Mucosa of descending colon (tissue), 3 donors: ENCODE measurements at regions not wholly inside any gene's neighbourhood (a gene's known extent, or its start where the extent isn't known, plus 50 kb on each side); places are given as distances from the start of the nearest gene placed in this dataset.

Source experiments
- ATAC-seq: fragments of 200-7000 bp; cut with Tn5 transposase; one replicate; pipeline ENCODE4 v1.9.1; 2020; ENCODE audit warnings: mild to moderate bottlenecking, moderate library complexity
- DNase-seq, 3 donors: peaks; one replicate each; pipeline ENCODE4 v3.0.0-alpha.2; 2020
- H3K36me3 ChIP-seq: fragments of 200-600 bp; one replicate; pipeline ENCODE4 v1.8.0; 2021; ENCODE audit warnings: low read depth, mild to moderate bottlenecking
- H3K4me1 ChIP-seq: fragments of 200-600 bp; one replicate; pipeline ENCODE4 v1.8.0; 2021; ENCODE audit warnings: low read depth, mild to moderate bottlenecking
- H3K4me3 ChIP-seq: fragments of 200-600 bp; one replicate; pipeline ENCODE4 v1.8.0; 2021; ENCODE audit warnings: mild to moderate bottlenecking
- H3K9me3 ChIP-seq: fragments of 200-600 bp; one replicate; pipeline ENCODE4 v1.8.0; 2021; ENCODE audit warnings: mild to moderate bottlenecking
- CTCF ChIP-seq: fragments of 200-600 bp; IDR thresholded peaks from one replicate; pipeline ENCODE4 v1.8.0; 2022; ENCODE audit warnings: antibody characterized with exemption, mild to moderate bottlenecking
- intact Hi-C, 2 donors: fragments of 100-400 bp; cut with DNase I in 1 of 2; cut with micrococcal nuclease in 1 of 2; formaldehyde crosslinking; loops; one replicate each; pipeline versions ENCODE4 v1.11.0 to v1.11.1; 2022; cut with DNase I, micrococcal nuclease
- donor health status: DM: no; HTN: no; CAD: no; lungs with moderate emphysema.
- donor health status: DM: no; HTN: no; CAD: no.
- donor health status: DM: no; HTN: yes; CAD: no.

GRCh38 chr14:79939235-79939634 is 272.1 kb downstream of the DIO2 start:
- ATAC-seq (no peak), DNase-seq (no peak)
- Histone ChIP-seq H3K9me3 (no peaks in the 10 kb centered on the region), H3K4me3 (no peak overlapping the region), H3K36me3 (no peaks in the 10 kb centered on the region), H3K4me1 (no peaks in the 10 kb centered on the region)
- TF ChIP-seq CTCF: no peak
- intact Hi-C loops: no loop called here

GRCh38 chr14:79938185-79938584 is 273.1 kb downstream of the DIO2 start:
- no peaks in the 10 kb centered on the region for H3K4me1 ChIP-seq
- no peak for TF ChIP-seq CTCF
- no peaks in the 10 kb centered on the region for H3K36me3 ChIP-seq
- DNase-seq: no peak
- intact Hi-C loops: no loop called here
- no peak overlapping the region for H3K4me3 ChIP-seq
- no peak for ATAC-seq
- H3K9me3 ChIP-seq: no peaks in the 10 kb centered on the region

- H3K9me3 ChIP-seq: no peaks in the 10 kb centered on the region
- intact Hi-C loops: no loop called here
- ATAC-seq: no peak
- H3K4me1 ChIP-seq: no peaks in the 10 kb centered on the region
- no peaks in the 10 kb centered on the region for H3K36me3 ChIP-seq
- DNase-seq: no peak
- H3K4me3 ChIP-seq: no peak overlapping the region
- no peak for TF ChIP-seq CTCF
Observed at GRCh38 chr14:79937433-79937832, 273.9 kb downstream of the DIO2 start.

GRCh38 chr14:79924551-79924950 is 286.8 kb downstream of the DIO2 start:
- no peak for TF ChIP-seq CTCF
- intact Hi-C loops: no loop called here
- H3K9me3 ChIP-seq: no peaks in the 10 kb centered on the region
- ATAC-seq: no peak
- H3K36me3 ChIP-seq: no peaks in the 10 kb centered on the region
- no peaks in the 10 kb centered on the region for H3K4me1 ChIP-seq
- no peak overlapping the region for H3K4me3 ChIP-seq
- no peak for DNase-seq

GRCh38 chr14:79920180-79920692 is 291.1 kb downstream of the DIO2 start:
- ATAC-seq: no peak
- TF ChIP-seq CTCF: no peak
- intact Hi-C loops: no loop called here

More at GRCh38 chr14:79920180-79920692, 291.1 kb downstream of the DIO2 start:
- DNase-seq: no peak
- Histone ChIP-seq H3K4me1 (no peaks in the 10 kb centered on the region), H3K9me3 (no peaks in the 10 kb centered on the region), H3K36me3 (no peaks in the 10 kb centered on the region), H3K4me3 (no peak overlapping the region)
